ENCODE measurements at regions not wholly inside any gene's neighbourhood (a gene's known extent, or its start where the extent isn't known, plus 50 kb on each side); places are given as distances from the start of the nearest gene placed in this dataset.

DNA sequence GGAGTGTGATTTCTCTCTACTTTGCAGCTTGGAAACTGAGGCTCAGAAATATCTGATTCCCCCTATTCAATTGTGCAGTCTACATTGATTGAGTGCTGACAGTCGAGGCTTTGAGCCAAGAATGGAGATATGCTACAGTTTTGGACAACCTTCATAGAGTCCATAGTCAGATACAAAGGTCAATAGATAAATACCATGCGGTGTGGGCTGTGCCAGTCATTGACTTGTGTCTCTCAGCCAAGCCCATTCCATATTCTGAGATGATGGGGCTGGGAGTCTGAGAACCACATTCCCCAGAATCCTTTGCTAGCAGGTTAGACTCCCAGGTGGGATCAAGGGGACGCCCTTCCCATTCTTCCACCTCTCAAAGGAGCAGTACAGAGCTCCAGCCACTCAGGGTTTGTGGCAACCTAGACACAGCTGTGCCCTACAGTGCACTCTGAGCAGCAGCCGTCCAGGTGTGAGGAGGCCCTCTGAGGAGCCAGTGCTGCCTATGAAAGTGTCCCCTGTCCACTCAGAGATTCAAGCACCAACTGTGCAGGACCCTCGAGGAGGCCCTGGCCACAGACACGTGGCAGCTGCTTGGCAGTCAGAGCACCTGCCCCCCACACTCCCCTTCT, 348.3 kb downstream of the CYRIA start:
- TF ChIP-seq, protein P1, sequence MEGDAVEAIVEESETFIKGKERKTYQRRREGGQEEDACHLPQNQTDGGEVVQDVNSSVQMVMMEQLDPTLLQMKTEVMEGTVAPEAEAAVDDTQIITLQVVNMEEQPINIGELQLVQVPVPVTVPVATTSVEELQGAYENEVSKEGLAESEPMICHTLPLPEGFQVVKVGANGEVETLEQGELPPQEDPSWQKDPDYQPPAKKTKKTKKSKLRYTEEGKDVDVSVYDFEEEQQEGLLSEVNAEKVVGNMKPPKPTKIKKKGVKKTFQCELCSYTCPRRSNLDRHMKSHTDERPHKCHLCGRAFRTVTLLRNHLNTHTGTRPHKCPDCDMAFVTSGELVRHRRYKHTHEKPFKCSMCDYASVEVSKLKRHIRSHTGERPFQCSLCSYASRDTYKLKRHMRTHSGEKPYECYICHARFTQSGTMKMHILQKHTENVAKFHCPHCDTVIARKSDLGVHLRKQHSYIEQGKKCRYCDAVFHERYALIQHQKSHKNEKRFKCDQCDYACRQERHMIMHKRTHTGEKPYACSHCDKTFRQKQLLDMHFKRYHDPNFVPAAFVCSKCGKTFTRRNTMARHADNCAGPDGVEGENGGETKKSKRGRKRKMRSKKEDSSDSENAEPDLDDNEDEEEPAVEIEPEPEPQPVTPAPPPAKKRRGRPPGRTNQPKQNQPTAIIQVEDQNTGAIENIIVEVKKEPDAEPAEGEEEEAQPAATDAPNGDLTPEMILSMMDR (IDR thresholded peaks at IDR 0.05; ENCODE audit: low read length): no peak
- no peak for TF ChIP-seq EZH2 (IDR thresholded peaks at IDR 0.05; ENCODE audit: borderline replicate concordance, low read length)
